ENCODE measurements at regions not wholly inside any gene's neighbourhood (a gene's known extent, or its start where the extent isn't known, plus 50 kb on each side); places are given as distances from the start of the nearest gene placed in this dataset.

DNA sequence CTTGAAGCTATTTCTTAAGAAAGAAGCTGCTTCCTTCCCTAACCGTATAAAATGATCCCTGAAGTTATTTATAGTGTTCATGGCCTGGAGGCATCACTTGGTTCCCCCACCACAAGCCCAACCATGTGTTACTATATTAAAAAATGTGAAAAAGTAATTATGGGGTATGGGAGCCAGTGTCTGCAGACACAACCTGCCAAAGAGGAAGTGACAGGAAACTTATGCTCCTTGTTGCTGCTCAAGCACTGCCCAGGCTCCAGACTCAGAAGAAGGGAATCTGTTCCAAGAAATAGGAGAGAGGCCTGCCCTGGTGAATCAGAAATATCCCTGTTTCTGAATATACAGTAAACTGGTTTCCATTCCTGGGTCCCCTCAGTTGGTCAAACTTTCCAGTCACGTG, 217.2 kb upstream of the BMP4 start:
- peak in 1 of 2 donors; percentile 60 for DNase-seq (ENCODE audit: low read depth in 2 of 2)

DNA sequence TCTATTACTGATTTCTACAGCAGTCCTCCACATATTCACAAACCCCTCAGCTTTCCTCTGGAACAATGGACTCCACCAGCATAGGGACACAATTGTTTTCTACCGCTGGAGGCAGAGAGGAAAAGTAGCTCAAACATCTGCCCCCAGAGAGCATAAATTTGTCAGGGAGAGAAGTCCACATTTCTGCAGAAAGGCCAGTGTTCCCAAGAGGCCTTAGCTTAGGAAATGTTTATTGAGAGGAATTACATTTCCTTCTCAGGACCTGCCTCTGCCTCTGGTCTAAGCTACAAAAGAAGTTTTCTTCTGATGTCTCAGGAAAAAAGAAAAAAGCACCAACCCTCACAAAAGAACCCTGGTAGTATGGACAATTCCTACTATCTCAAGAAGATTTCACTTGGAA, 217.8 kb upstream of the BMP4 start:
- no peak for DNase-seq (ENCODE audit: low read depth in 2 of 2)

DNA sequence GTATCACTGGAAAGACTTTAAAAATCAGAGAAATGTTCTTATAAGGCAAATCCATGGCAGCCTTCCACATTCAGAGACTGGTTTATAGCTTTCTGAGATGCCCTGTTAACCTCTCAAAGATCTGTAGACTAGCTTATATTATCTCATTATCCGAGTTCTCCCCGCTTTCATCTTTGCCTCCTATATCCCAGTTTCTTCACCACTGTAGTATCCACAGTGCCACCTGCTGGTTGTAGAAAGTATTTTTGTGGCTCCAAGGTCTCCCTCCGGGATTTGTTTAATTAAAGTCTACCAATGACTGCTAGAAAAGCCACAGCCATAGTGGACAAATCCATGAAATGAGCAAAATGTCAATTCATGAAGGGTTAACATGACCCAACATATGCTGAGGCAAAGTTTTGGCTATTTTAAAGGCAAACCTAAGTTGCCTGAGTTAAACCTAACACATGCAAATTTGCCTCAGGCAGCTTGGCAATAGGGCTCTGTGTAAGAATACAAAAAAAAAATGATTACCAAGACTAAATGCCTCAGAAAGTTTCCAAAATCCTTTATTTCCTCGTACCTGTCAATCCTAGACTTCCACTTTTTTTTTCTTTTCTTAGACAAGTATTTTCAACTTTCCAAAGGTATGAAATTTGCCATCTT, 218.8 kb upstream of the BMP4 start:
- DNase-seq (ENCODE audit: low read depth in 2 of 2): peak; percentile 83 to 88

DNA sequence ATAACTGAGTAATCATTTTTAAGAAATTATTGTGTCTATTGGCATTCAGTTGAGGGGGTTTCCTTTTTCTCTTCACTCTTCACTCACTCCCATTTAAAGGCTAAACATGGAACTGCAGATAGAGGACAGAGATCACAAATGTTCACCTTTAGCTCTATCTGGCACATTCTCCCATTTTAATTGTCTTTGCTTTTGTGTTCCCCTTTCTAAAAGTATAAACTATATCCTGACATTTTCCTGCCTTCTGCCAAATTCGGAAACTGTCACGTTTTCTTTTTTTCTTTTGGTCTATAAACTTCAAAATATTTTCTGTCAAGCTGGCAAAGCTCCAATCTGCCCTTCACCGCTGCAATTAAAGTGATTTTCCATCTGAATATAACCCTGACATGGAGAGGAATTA, 219.8 kb upstream of the CDKN3 start:
- DNase-seq (ENCODE audit: low read depth in 2 of 2): peak in 1 of 2 donors; percentile 91

DNA sequence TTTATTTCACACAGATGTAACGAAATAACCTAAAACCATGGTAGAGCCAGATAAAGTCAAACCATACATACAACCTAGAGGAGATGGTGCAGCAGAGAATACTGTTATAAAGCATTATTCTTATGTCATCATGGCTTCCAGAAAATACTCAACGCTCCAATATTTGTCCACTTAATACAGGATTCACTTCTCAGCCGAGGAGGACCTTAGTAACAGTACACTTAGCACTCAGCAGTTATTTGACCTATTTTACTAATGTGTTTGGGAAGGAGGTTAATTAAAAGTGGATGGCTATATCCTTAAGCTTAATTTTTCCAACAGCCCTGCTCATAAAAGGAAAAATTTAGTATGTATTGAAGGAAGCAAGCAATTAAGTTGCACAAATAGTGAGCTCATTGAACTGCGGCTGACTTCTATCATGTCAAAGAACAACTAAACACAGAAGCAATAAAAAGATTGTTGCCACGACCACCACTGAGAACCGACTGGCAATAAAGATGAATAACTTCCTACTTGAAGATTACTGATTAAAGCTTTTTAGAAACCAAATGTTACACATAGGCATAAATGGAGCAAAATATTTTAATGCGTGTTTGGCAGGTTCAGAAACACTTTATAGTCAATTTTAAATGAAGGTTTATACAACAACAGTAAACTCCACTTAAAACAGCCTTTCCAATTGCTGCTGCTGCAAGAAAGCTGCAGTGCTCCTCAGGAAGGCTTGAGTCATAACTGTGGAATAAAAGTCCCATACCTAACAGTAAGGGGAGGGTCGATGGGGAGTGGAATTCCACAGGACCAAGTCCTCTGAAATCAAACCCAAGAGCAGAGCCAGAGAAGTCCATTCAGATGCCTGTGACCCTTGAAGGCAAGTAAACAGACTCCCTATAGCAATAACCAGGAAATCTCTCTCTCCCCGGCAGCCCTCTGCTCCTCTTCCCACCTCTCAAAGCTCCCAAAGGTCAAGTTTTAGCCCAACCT, 218.9 kb upstream of the CDKN3 start:
- peak; percentile 32 to 36 for DNase-seq (ENCODE audit: low read depth in 2 of 2)

DNA sequence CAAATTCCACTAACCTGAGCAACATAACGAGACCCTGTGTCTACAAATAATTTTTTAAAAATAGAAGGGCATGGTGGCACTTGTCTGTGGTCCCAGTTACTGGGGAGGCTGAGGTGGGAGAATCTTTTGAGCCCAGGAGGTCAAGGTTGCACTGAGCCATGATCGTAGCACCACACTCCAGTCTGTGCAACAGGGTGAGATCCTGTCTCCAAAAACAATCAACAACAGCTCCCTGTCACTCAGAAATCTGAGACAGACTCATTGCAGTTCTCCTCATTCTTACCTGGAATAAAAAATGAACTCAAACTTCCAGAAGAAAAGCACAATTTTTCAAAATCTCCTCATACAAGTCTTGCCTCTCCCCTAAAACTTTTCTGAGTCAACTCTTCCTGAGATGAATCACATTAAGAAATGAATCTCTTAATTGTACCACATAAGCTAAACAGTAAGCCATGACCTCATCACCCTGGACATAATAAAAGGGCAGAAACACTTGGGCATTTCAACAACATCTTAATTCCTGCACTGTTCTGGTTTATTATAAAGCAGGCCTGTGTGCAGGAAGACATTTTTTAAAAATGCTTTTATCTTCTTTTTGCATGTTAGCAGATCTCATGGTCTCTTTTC, 214.3 kb upstream of the CDKN3 start:
- DNase-seq (ENCODE audit: low read depth in 2 of 2): peak in 1 of 2 donors; percentile 83

DNA sequence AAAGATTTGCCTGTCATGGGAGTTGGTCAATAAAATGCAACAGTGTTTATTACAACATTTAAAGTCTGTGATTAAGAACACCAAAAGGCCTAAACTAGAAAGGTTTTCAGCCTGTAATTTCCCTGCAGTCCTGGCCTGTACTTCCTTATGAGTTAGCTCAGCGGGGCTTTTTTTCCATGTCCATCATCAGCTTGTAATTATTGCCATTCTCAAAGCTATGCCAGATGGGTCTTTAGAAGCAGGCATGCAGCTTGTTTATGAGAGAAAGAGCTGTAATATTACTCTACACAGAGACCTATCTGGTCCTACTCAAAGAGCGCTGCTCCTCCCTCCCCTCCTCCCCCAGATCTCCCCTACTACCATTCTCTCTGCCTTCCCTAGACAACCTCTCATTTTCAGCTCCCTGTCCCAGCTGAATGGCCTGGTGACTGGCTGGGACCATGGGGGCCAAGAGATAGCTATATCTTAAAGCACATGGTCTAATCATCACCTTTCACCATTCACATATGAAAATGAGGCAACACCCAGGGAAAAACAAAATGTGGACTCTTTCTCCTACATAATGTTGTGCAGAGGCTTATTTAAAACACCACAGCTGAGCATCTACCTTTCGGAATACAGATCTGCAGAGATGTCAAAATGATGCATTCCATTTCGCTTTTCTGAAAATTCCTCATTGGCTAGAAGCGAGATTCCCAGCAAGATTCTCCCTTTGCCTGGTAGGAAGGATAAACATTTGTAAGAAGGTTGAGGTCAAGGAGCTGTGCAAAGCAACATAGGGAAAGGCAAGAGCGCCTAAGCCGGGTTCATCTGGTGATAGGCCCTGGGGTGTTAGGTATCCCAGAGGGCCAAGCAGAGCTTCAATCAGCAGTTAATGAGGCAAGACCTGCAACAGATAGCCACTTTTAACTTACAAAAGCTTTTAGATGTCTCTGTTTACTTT, 209.7 kb upstream of the CDKN3 start:
- DNase-seq (ENCODE audit: low read depth in 2 of 2): peak in 1 of 2 donors; percentile 36

DNA sequence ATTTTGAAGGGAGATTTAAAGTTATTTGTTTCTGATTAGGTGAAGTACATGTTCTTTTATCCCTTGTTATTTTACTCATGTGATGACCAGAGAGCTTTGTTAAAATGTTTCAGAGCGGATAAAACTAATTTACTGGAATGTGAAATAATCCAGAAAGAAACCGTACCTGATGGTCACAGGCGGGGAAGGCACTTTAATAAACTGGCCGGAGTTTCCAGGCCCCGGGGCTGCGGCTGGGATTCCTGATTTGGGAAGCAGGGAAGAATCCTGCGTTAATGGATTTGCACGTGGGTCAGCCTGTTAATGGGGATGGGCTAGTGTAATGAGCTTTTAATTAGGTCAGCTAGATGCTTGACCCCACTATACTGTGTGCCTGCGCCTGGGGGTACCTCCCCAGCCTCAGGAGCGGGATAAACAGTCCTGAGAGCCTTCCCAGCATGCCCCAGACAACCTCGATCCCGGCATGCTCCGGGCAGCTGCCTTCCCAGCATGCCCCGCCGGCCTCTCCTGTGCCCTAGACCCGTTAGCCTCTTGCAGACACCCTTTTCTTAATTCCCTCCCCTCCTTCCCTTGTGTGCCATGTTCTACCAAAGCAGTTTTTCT, 208.6 kb upstream of the CDKN3 start:
- DNase-seq (ENCODE audit: low read depth in 2 of 2): no peak

DNA sequence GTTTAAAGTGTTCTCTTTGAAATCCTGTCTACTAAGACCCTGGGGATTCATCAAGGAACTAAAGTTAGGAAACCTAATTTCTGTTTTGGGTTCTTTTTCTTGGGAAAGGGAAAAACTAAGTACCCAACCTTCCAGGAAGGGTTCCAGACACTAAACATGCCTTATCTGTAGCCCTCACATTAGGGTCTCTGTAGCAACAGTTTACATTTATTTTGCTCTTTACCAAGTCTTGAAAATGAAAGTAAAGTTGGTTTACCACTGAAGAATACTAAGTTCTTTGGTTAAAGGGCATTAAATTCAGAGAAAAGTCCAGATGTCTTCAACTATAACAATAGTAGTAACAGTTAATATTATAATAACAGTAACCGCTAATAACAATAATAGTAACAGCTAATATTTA, 207.5 kb upstream of the CDKN3 start:
- DNase-seq (ENCODE audit: low read depth in 2 of 2): no peak

DNA sequence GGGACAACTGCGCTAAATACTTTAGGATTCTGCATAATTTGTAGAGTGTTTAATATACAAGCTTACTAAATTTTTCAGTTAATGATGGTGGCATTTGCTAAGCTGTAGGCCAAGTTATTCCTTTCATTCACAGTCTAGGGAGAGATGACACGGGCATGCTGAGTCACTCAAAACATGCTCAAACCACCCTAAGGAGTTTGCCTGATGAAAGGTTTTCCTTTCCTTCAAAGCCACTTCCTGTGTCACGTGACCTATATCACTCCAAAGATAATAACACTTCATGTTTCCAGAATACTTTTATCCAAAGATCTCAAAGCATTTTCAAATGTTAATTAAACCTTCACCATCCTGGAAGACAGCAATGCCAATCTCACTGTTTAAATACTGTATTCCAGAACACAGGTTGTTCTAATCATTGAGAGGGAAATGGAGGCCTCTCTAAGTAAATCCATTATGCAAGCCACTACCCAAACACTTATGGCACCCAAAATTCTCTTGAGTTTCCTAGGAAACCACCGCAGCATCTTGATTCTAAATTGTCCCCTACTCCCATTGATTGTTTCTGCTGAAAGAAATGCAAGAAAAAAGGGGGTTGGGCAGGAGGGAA, 207.0 kb upstream of the CDKN3 start:
- DNase-seq (ENCODE audit: low read depth in 2 of 2): peak in 1 of 2 donors; percentile 84

DNA sequence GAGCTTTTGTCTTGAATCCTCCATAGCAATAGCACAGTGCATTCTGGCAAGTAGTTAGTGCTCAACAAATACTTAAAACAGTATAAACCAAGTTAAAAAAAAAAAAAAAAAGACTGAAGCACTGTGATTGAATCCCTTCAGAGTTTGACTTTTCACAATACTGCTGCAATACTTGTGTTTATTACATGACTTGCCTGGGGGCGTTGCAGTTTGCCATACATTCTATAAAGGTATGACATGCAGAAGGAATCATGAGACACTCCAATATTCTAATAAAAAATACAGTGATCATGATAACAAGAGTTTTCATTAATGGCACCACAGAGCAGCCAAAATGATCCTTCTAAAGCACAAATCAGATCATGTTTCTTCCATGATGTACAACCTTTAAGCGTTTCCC, 205.0 kb upstream of the CDKN3 start:
- no peak for DNase-seq (ENCODE audit: low read depth in 2 of 2)

DNA sequence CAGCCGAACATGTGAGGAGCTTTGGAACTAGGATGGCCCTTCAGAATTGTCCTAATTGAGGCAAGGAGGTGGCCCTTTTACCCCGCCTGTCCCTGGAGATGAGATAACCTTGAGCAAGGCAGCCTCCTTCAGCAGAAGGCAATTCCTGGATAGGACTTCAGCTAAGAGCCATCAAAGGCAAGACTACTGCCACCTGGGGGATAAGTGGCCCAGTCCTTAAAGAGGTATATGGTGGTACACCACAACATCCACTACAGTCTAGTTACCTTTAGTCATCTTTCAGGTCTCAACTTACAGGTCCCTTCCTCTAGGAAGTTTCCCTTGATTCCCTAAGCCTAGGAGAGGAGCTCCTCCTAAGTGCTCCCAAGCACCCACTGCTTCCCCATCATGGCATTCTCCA, 204.2 kb upstream of the CDKN3 start:
- no peak for DNase-seq (ENCODE audit: low read depth in 2 of 2)

DNA sequence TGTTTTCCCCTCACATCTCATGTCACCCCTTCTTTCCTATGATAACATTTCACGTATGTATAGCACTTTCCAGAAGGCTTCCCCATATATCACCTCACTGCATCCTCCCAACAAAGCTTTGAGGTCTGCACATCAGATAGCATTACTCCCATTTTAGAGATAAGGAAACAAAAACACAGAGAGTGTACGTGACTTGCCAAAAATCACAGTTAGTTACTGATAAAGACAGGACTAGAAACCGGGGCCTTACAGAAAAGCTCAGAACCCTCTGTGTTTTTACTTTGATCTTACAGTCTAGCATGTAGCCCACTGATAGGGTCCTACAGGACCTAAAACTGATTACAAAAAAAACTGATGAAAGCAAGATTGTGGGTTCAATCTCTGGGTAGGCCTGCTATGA, 202.9 kb upstream of the CDKN3 start:
- peak in 1 of 2 donors; percentile 33 for DNase-seq (ENCODE audit: low read depth in 2 of 2)

DNA sequence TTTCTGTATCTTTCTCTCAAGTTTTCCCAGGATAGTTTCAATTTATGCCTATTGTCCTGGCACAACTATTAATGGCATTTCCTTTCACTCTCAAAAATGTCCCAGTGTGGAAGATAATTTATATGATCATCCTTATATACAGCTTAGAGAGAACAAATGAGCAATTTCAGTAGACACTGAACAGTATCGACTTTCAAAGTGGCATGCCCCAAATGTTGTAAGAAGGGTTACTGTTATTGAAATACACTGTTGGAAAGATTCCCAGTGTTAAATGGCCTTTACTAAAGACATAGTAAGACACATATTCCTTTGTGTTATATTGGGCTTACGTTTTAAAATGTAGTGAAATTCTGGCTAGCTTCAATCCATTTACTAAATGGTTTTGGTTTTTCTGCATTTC, 202.3 kb upstream of the CDKN3 start:
- peak in 1 of 2 donors; percentile 51 for DNase-seq (ENCODE audit: low read depth in 2 of 2)

DNA sequence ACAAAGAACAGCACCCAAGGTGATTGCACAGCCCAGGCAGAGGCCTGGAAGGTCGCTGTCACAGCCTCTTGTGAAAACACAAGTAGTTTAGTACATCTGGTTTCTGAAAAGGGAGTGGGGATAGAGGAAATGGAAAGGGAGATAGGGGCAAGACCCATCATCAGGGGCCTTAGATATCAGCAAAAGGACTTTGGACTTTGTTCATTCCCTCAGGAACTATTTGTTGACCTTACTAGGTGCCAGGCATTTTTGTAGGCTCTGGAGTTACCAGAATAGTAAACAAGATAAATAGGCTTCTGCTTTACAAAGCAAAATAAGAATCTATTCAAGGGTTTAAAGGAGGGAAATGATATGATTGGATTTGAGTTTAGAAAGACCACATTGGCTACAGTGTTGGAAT, 199.4 kb upstream of the CDKN3 start:
- DNase-seq (ENCODE audit: low read depth in 2 of 2): no peak

DNA sequence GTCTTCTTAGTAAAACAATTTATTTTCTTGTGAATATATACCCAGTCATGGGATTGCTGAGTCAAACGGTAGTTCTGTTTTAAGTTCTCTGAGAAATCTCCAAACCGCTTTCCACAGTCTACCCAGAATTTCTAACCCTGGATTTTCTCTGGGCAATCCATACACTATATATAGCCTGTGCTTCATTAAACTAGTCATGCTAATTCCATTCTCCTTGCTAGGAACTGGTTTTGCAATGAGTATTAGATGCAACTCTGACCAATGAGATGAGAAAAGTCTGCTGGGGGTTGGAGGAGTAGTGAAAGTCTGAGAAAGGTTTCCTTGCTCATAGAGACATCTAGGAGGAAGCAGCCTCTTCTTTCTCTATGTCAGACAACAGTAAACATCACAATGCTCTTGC, 196.1 kb upstream of the CDKN3 start:
- no peak for DNase-seq (ENCODE audit: low read depth in 2 of 2)

DNA sequence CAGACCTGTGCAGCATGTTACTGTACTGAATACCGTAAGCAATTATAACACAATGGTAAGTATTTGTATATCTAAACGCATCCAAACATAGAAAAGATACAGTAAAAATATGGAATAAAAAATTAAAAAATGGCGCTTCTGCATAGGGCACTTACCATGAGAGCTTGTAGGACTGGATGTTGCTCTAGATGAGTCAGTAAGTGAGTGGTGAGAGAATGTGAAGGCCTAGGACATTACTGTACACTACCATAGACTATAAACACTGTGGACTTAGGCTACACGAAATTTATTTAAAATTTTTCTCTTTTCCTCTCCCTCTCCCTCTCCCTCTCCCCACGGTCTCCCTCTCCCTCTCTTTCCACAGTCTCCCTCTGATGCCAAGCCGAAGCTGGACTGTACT, 194.5 kb upstream of the CDKN3 start:
- DNase-seq (ENCODE audit: low read depth in 2 of 2): no peak

DNA sequence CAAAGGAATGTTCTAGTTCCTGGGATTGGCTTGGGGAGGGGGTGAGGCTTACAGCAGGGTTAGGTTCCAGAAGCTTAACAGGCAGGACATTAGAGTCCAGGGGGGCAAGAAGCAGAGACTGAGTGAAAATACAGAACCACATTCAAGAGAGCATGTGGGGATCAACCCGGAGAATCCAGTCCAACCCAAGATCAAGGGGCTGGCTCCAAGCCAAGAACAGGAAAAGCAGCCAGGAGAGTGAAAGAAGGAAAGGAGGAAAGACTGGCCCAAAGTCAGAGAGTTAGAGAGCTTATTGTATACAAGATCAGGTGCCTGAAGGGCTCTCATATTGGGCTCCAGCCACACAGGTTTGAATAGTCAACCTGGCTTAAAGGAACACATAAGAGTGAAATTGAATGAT, 190.3 kb upstream of the CDKN3 start:
- DNase-seq (ENCODE audit: low read depth in 2 of 2): no peak

DNA sequence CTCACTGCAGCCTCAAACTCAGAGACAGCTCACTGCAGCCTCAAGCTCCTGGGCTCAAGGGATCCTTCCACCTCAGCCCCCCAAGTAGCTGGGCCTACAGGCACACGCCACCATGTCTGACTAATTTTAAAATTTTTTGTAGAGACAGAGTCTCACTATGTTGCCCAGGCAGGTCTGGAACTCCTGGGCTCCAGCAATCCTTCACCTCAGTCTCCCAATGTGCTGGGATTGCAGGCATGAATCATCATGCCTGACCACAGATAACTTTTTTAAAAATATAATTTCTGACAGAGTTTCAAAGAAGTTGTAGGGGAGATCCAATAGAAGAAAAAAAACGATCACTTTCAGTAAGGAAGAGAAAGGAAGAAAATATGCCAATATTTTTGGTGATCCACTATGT, 189.7 kb upstream of the CDKN3 start:
- no peak for DNase-seq (ENCODE audit: low read depth in 2 of 2)
